ENCODE measurements at regions not wholly inside any gene's neighbourhood (a gene's known extent, or its start where the extent isn't known, plus 50 kb on each side); places are given as distances from the start of the nearest gene placed in this dataset.

- TF ChIP-seq CTCF (conservative IDR thresholded peaks at IDR 0.05; ENCODE audit: low read length) (no peak), EZH2phosphoT487 (IDR thresholded peaks at IDR 0.05; ENCODE audit: borderline replicate concordance) (no peak)
Observed at GRCh38 chr7:17617380-17617779, 318.9 kb downstream of the AHR start.

Measured in Loucy (cell line).